ENCODE measurements at regions not wholly inside any gene's neighbourhood (a gene's known extent, or its start where the extent isn't known, plus 50 kb on each side); places are given as distances from the start of the nearest gene placed in this dataset.

DNA sequence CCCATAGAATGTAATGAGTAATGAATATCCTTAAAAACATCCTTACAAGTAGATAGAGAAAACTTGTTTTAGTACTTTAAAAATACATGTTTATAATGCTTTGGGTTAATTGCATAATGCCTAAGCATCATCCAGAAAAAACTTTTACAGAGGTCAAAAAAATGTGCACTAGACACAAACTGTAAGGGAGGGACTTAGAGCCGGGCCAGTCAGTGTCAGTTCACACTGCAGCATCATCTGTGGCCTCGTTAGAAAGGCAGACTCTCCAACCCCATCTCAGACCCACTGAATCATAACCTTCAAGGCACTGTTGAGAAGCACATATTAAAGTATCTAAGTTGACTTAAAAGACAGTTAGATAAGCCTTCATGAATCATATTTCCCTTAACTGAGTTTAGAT, 230.1 kb upstream of the PRPS1L1 start:
- TF ChIP-seq, protein P1, sequence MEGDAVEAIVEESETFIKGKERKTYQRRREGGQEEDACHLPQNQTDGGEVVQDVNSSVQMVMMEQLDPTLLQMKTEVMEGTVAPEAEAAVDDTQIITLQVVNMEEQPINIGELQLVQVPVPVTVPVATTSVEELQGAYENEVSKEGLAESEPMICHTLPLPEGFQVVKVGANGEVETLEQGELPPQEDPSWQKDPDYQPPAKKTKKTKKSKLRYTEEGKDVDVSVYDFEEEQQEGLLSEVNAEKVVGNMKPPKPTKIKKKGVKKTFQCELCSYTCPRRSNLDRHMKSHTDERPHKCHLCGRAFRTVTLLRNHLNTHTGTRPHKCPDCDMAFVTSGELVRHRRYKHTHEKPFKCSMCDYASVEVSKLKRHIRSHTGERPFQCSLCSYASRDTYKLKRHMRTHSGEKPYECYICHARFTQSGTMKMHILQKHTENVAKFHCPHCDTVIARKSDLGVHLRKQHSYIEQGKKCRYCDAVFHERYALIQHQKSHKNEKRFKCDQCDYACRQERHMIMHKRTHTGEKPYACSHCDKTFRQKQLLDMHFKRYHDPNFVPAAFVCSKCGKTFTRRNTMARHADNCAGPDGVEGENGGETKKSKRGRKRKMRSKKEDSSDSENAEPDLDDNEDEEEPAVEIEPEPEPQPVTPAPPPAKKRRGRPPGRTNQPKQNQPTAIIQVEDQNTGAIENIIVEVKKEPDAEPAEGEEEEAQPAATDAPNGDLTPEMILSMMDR (IDR thresholded peaks at IDR 0.05; ENCODE audit: low read depth, low read length) = no peak
- TF ChIP-seq POLR2A (IDR thresholded peaks at IDR 0.05; ENCODE audit: extremely low read depth, insufficient read length) = no peak
- TF ChIP-seq, protein P2, sequence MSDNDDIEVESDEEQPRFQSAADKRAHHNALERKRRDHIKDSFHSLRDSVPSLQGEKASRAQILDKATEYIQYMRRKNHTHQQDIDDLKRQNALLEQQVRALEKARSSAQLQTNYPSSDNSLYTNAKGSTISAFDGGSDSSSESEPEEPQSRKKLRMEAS (IDR thresholded peaks at IDR 0.05; ENCODE audit: low read depth, low read length) = no peak

All from NB4 (cell line).